NCI-H2107 treated with DMSO at 0.1 percent for 48 hours (cell line): ENCODE measurements at regions not wholly inside any gene's neighbourhood (a gene's known extent, or its start where the extent isn't known, plus 50 kb on each side); places are given as distances from the start of the nearest gene placed in this dataset.
"Not testable (repeated sequence)": the region's sequence is repeated elsewhere in the genome, so short reads cannot be mapped to it uniquely, and the experiment has no call there.

Source experiments
- DNase-seq: peaks from one replicate; lab custom pipeline; 2025; ENCODE audit not compliant: unreplicated experiment; lab: John Stamatoyannopoulos, UW

DNA sequence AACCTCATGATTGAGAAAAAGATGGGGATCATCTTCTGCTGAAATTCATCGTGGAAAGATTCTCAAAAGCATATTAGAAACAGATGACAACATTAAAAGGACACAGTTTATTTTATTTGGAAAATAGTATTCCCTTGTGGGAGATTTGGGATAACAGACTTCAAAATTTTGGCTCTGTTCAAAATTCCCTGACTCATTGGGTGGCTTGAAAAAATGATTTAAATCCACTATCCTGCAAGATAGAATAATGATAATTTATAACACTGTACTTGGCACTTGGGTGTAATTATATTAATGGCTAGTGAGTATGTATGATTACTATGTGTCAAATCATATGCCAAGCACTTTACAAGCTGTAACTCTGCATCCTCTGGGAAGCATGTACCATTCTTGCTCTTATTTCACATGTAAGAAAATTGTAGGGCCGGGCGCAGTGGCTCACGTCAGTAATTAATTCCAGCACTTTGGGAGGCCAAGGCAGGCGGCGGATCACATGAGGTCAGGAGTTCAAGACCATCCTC is 128.8 kb downstream of the LMNTD1 start:
- no peak for DNase-seq

GRCh38 chr12:25423355-25424050 is 129.6 kb downstream of the LMNTD1 start:
- DNase-seq, result no peak

DNA sequence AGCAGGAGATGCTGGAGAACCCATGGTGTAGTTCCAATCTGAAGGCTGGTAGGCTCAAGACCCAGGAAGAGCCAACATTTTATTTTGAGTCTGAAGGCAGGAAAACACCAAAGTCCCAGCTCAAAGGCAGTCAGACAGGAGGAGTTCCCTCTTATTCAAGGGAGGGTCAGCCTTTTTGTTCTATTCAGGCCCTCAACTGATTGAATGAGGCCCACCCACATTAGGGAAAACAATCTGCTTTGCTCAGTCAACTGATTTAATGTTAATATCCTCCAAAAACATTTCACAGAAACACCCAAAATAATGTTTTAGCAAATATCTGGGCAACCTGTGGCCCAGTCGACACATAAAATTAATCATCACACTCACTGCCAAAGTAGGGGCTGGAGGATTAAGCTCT is 130.8 kb downstream of the LMNTD1 start:
- DNase-seq, result no peak

GRCh38 chr12:25421651-25422167 is 131.4 kb downstream of the LMNTD1 start:
- DNase-seq, result no peak

DNA sequence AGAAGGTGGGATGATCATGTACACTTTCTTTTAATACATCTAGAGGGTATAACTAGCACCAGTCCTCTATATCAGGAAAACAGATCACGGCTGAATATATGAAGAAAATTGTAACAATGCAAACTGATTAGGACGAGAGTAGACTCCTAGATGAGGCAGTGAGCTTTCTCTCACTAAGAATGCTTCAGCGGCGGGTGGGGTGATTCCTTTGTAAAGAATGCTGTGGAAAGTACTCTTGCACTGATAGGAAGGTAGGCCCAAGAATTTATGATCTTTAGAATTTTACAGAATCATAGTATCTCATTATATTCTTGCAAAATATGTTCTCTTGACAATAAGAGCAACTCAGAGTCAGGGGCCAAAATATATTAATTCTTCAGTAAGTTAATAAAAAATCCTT is 133.0 kb downstream of the LMNTD1 start:
- DNase-seq, result no peak

GRCh38 chr12:25419595-25419994 is 133.5 kb downstream of the LMNTD1 start:
- no peak for DNase-seq

DNA sequence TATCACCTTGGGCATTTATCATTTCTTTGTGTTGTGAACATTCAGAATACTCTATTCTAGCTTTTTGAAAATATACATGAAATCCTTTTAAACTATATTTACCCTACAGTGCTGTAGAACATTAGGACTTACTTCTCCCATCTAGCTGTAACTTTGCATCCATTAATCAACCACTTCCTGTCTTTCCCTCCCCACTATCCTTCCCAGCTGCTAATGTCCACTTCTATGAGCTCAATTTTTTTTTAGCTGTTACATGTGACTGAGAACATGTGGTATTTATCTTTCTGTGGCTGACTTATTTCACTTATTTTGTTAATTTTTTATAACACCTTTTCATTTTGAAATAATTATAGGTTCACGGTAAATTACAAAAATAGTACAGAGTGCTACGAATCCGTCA is 136.0 kb downstream of the LMNTD1 start:
- no peak for DNase-seq

DNA sequence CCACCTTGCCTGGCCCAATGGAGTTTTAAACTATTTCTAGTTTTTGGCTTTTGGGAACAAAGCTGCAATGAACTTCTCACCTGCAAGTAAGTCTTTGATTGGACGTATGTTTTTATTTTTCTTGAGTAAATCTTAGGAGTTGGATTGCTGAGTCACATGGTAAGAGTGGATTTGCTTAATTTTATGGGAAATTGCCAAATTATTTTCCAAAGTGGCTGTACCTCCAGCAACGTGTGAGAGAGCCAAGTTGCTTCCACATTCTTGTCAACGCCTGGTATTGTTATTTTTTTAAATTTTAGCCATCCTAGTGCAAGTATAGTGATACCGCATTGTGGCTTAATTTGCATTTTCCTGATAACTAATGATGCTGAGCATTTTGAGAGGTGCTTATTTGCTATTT is 136.6 kb downstream of the LMNTD1 start:
- no peak for DNase-seq

DNA sequence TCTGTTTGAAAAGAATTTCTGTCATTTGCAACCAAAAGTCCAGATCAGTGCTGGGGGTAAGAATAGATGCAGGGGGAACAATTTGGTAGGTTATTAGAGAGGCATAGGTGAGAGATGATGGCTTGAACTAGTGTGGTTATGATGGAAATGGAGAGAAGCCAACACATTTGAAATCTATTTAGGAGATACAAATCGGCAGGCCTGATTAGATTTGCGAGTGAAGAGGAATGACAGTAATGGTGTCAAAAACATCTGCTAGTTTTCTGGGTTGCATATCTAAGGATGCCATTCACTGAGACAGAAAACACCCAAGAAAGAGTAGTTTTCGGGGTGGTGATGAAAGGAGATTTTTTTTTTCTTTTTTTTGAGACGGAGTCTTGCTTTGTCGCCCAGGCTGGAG is 138.1 kb downstream of the LMNTD1 start:
- no peak for DNase-seq

- DNase-seq, result no peak
Measured at GRCh38 chr12:25412735-25413134, 140.3 kb downstream of the LMNTD1 start.

GRCh38 chr12:25404955-25405354 is 148.1 kb downstream of the LMNTD1 start:
- no peak for DNase-seq

DNA sequence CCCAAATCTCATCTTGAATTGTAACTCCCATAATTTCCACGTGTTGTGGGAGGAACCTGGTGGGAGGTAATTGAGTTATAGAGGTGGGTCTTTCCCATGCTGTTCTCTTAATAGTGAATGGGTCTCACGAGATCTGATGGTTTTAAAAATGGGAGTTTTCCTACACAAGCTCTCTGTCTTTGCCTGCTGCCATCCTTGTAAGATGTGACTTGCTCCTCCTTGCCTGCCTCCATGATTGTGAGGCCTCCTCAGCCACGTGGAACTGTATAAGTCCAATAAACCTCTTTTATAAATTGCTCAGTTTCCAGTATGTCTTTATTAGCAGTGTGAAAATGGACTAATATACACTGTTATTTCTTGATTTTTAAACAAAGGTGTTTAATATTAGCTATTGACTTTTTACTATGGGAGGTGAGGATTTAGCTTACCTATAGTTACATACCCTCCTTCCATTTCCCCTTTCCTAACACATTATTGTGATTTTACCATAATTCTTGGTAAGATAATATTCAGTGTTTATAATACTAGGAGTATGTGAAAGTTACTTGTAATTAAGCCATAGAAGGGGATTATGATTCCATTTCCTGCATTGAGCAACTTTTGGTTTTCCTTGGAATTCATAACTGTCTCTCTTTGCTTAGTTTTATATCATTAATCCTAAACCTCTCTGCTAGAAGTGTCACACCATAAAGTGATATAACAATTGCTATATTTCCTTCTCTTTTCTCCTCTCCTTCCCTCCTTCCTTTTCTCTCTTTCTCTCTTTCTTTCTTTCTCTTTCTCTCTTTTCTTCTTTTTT is 151.0 kb upstream of the KRAS start:
- DNase-seq, result no peak

- no peak for DNase-seq
Measured at GRCh38 chr12:25397001-25397400, 146.3 kb upstream of the KRAS start.

DNA sequence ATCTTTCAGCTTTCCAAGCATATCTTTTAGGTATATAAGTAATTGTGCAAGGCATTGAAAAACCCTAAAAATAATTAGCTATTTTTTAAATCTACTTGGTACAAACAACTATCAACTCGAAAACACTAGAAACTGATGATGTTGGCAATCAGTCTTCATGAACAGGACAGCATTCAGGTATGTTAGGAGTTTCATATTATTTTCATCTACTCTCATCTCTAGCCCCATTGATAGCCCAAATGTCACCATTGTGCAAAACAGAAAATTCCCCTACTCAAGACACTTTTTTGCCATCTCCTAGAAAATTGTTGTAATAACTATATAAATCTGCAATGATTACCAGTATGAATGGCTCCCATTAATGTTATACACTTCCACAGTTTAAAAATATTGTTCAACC is 144.5 kb upstream of the KRAS start:
- no peak for DNase-seq

- not testable (repeated sequence) for DNase-seq
Measured at GRCh38 chr12:25394775-25395174, 144.0 kb upstream of the KRAS start.

GRCh38 chr12:25394025-25394424 is 143.3 kb upstream of the KRAS start:
- no peak for DNase-seq

- not testable (repeated sequence) for DNase-seq
Measured at GRCh38 chr12:25391346-25391745, 140.6 kb upstream of the KRAS start.

DNA sequence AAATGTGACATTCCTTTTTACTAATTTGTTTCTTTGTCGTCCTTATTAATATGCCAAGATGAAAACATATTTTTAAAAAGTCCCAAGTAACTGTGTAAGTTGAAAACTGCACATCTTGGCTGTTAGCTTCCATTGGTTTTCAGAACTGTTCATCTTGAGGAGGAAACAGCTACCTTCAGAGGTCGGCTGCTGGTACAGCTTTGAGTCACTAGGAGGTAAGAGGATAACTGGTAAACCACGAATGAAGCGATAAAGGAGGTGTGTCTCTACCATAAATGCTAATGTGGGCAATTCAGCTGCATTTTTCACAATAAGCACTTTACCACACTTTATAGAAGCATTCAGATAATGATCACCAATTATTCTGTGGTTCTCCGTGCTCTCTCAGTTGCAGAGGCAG is 137.5 kb upstream of the KRAS start:
- DNase-seq, result peak; percentile 32

DNA sequence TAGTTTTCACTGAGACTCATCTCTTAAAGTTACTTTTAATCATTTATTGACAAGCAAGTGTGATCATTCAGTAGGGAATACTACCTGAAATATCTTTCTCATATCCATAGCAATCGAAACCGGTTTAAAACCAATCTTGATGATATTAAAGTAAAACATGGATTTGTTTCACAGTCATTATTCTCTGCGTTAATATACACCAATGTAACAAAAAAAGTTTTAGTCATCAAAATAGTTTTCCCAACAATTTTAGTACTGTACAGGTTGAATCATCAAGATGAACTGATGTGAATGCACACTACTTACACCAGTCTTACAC is 137.0 kb upstream of the KRAS start:
- DNase-seq, result no peak

GRCh38 chr12:25386831-25387731 is 136.4 kb upstream of the KRAS start:
- DNase-seq, result peak; percentile 92

- DNase-seq, result peak; percentile 5
Measured at GRCh38 chr12:25384893-25385248, 134.1 kb upstream of the KRAS start.
